ENCODE measurements at regions not wholly inside any gene's neighbourhood (a gene's known extent, or its start where the extent isn't known, plus 50 kb on each side); places are given as distances from the start of the nearest gene placed in this dataset.

DNA sequence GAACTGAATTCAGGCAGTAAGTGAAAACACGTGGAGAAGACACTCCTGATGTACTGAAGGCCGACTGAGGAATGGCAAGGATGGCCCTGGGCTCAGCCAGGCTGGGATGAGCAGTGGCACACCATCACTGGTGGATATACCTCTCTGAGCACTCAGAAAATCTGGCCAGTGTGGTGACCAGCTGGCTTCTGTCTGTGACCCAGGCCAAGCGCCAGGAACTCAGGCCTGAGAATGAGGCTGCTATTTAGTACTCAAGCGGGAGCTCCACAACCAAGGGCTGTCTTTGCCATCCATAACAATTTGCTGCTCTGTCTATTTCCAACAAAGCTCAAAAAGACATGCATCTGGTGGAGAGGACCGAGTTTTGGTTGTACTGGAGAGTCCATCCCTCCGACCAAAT is 586.3 kb downstream of the BCL11B start:
- no peak overlapping the region for H3K27ac ChIP-seq
- TF ChIP-seq, protein P1, sequence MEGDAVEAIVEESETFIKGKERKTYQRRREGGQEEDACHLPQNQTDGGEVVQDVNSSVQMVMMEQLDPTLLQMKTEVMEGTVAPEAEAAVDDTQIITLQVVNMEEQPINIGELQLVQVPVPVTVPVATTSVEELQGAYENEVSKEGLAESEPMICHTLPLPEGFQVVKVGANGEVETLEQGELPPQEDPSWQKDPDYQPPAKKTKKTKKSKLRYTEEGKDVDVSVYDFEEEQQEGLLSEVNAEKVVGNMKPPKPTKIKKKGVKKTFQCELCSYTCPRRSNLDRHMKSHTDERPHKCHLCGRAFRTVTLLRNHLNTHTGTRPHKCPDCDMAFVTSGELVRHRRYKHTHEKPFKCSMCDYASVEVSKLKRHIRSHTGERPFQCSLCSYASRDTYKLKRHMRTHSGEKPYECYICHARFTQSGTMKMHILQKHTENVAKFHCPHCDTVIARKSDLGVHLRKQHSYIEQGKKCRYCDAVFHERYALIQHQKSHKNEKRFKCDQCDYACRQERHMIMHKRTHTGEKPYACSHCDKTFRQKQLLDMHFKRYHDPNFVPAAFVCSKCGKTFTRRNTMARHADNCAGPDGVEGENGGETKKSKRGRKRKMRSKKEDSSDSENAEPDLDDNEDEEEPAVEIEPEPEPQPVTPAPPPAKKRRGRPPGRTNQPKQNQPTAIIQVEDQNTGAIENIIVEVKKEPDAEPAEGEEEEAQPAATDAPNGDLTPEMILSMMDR (conservative IDR thresholded peaks at IDR 0.05) = no peak

DNA sequence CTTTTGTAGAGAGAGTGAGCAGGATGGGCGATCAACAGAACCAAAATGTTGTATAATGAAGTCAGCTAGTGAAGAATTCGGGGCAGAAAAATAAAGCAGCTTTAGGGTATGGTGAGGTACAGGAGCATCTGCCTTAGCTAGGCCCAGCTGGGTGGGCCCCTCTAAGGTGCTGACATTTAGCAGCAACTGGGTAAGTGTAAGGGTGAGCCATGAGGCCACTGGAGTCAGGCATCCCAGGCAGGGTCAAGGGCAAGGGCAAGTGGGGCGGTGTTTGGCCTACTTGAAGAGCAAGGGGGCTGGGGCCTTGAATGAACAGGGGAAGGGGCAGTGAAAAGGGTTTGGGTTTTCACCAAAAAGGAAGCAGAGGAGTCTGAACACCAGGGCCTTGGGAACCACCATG is 583.6 kb downstream of the BCL11B start:
- H3K27ac ChIP-seq = no peak overlapping the region
- TF ChIP-seq, protein P1 (conservative IDR thresholded peaks at IDR 0.05) = no peak

DNA sequence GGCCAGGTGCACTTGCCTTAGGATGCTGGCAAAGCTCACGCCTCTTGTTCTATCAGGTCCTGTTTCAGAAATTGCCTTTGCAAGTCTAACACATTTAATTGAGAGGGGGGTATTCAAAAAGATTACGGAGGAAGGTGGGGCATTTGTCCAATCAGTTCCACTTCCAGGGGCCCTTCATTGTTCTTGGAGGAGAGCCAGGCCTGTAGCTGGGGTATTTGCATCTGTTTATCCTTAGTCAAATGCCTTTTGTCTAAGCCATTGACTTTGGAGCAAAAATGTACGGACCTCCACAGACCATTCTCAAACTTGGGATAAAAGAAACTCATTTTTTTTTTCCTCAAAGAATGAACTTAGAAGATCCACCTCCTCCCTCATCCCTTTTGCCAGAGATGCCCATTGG is 582.0 kb downstream of the BCL11B start:
- H3K27ac ChIP-seq = no peak overlapping the region
- TF ChIP-seq, protein P1 (conservative IDR thresholded peaks at IDR 0.05) = no peak

DNA sequence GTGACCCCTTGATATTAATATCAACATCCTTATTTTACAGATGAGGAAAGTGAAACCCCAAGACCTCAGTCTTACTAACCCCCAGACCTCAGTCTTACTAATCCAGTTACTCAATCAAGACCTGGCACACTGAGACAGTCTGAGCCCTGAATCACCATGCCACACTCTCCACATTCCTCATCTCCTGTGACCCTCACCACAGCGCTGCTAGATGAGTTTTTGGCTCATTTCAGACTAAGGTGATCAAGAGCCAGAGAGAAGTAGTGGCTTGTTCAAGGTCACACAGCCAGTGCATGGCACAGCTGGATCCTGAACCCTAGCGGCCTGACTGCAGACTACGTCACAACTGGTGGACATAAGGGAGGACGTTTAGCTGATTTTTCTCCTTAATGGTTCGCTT is 579.2 kb downstream of the BCL11B start:
- TF ChIP-seq, protein P1 (conservative IDR thresholded peaks at IDR 0.05) = no peak
- no peak overlapping the region for H3K27ac ChIP-seq

DNA sequence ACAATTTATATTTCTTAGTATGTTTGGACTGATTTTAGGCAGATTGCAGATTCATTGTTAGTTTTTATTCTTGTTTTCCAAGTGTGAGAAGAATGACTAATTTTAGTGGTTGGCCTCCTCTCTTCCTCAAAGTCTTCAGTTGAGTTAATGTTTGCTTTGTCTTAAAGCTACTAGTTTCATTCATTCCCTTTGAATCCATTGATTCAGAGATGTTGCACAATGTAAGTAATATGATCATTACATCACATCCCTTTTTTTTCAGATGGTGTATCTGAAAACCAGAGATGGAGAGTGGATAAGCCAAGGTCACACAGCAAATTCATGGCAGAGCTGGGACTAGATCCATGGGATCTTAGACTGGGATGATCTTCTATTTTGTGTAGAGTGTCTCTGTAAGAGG is 577.5 kb downstream of the BCL11B start:
- TF ChIP-seq, protein P1 (conservative IDR thresholded peaks at IDR 0.05) = no peak
- no peak overlapping the region for H3K27ac ChIP-seq

DNA sequence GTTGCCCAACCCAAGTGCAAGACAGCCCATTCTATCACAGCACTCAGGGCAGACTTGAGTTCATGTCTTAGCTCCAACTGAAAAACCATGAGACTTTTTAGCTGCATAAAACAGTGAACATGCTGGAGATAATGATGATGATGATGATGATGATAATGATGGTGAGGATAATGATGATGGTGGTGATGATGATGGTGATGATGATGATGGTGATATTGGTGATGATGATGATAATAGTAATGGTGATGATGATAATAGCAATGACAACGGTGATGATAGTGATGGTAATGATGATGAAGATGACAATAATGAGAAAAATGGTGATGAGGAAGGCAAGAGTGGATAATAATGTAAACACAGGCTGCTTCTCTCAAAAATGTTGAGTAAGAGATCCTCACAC is 576.2 kb downstream of the BCL11B start:
- TF ChIP-seq, protein P1 (conservative IDR thresholded peaks at IDR 0.05) = no peak
- no peak overlapping the region for H3K27ac ChIP-seq

DNA sequence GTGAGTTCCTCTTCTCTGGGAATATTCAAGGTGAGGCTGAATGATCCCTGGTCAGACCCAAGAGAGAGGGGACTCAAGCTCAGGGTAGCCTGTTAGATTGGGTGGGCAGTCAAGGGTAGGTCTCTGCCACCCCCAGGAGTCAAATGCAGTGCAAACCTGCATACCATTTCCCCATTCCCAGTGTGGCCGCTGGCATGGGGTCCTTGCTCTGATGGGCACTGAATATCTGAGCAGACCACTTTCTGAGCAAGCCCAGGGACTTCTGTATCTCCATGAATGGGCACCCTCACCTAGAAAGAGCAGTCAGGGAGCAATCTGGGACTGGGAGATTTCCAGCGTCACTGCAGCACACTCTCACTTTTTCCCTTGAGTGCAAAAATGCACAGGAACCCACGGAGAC is 573.7 kb downstream of the BCL11B start:
- TF ChIP-seq, protein P1 (conservative IDR thresholded peaks at IDR 0.05) = no peak
- no peak overlapping the region for H3K27ac ChIP-seq

DNA sequence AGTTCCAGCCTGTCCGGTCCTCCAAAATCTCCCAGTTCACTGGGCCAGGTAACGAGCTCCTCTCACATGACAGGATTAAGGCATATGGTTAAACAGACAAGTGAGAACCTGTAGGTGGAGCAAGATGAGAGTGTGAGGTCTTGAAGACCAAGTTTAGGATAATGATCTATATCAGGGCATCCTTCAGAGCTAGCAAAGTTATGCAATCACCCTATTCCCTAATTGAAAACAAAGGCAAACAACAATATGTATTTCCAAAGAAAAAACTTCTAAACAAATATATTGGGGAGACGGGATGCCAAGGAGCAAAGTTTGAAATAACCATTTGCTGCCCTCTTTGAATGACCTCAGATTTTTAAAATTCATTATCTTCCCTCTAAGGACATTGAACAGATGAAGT is 571.2 kb downstream of the BCL11B start:
- H3K27ac ChIP-seq = no peak overlapping the region

More for the DNA sequence above, 571.2 kb downstream of the BCL11B start:
- TF ChIP-seq, protein P1 (conservative IDR thresholded peaks at IDR 0.05) = no peak
